ENCODE measurements at regions not wholly inside any gene's neighbourhood (a gene's known extent, or its start where the extent isn't known, plus 50 kb on each side); places are given as distances from the start of the nearest gene placed in this dataset.

GRCh38 chrX:25131055-25131454 is 115.3 kb upstream of the ARX start:
- TF ChIP-seq RCOR1 (conservative IDR thresholded peaks at IDR 0.05; ENCODE audit: low read depth, low read length), result no peak
- no peak for TF ChIP-seq BCL3 (IDR thresholded peaks at IDR 0.05; ENCODE audit: borderline replicate concordance, insufficient read depth, low read depth, low read length, poor library complexity, severe bottlenecking)
- TF ChIP-seq EZH2 (IDR thresholded peaks at IDR 0.05; ENCODE audit: borderline replicate concordance, control insufficient read depth, low read depth, low read length), result no peak
- TF ChIP-seq FOXM1 (IDR thresholded peaks at IDR 0.05; ENCODE audit: low read depth, low read length), result no peak
